ENCODE measurements at regions not wholly inside any gene's neighbourhood (a gene's known extent, or its start where the extent isn't known, plus 50 kb on each side); places are given as distances from the start of the nearest gene placed in this dataset.

- ATAC-seq (no peak), DNase-seq (ENCODE audit: low spot score) (no peak)
- TF ChIP-seq IRF2 (CRISPR knock-in tag; IDR thresholded peaks at IDR 0.05; ENCODE audit: borderline replicate concordance, low read depth) (no peak), E2F4 (CRISPR knock-in tag; IDR thresholded peaks at IDR 0.05; ENCODE audit: borderline replicate concordance, low read depth) (no peak), FOXK1 (CRISPR knock-in tag; IDR thresholded peaks at IDR 0.05) (no peak), ATF2 (CRISPR knock-in tag; IDR thresholded peaks at IDR 0.05; ENCODE audit: borderline replicate concordance, low read depth) (no peak), RELA (CRISPR knock-in tag; IDR thresholded peaks at IDR 0.05; ENCODE audit: borderline replicate concordance) (no peak), MAX (CRISPR knock-in tag; IDR thresholded peaks at IDR 0.05) (no peak), ARID4B (CRISPR knock-in tag; IDR thresholded peaks at IDR 0.05; ENCODE audit: borderline replicate concordance) (no peak), EMX1 (CRISPR knock-in tag; IDR thresholded peaks at IDR 0.05) (no peak), SP1 (CRISPR knock-in tag; conservative IDR thresholded peaks at IDR 0.05) (no peak), FOXP4 (CRISPR knock-in tag; IDR thresholded peaks at IDR 0.05) (no peak), ERG (CRISPR knock-in tag; IDR thresholded peaks at IDR 0.05) (no peak)
- H3K4me3 Mint-ChIP-seq = no peak overlapping the region
- no peaks in the 10 kb centered on the region for H3K36me3 Mint-ChIP-seq
- H3K27ac Mint-ChIP-seq = no peak overlapping the region
- POLR2A ChIA-PET = no interaction called here
- CTCF ChIA-PET = no interaction called here
- no peaks in the 10 kb centered on the region for H3K27me3 Mint-ChIP-seq (ENCODE audit: low read depth)
- no peaks in the 10 kb centered on the region for H3K4me1 Mint-ChIP-seq
- 0 out of 2 replicates have a peak, but pooled peaks cover 2% of the 10 kb centered on the region for H3K9me3 Mint-ChIP-seq
Observed at GRCh38 chrX:94414746-94415145, 740.7 kb downstream of the FAM133A start.

GRCh38 chrX:94418065-94418464, 744.1 kb downstream of the FAM133A start:
- Mint-ChIP-seq H3K36me3 (peaks cover 11% of the 10 kb centered on the region), H3K4me3 (no peak overlapping the region), H3K27ac (no peak overlapping the region), H3K27me3 (ENCODE audit: low read depth) (no peaks in the 10 kb centered on the region), H3K9me3 (peaks cover 15% of the 10 kb centered on the region), H3K4me1 (no peaks in the 10 kb centered on the region)
- ATAC-seq (no peak), DNase-seq (ENCODE audit: low spot score) (no peak)
- CTCF ChIA-PET = no interaction called here
- TF ChIP-seq AR (CRISPR knock-in tag; IDR thresholded peaks at IDR 0.05) (no peak), USF2 (CRISPR knock-in tag; IDR thresholded peaks at IDR 0.05) (no peak), NR1H2 (CRISPR knock-in tag; IDR thresholded peaks at IDR 0.05) (no peak), NR3C1 (CRISPR knock-in tag; conservative IDR thresholded peaks at IDR 0.05; ENCODE audit: low read depth) (no peak), TP53 (CRISPR knock-in tag; IDR thresholded peaks at IDR 0.05) (no peak), MAX (CRISPR knock-in tag; IDR thresholded peaks at IDR 0.05) (no peak), MXD4 (CRISPR knock-in tag; IDR thresholded peaks at IDR 0.05; ENCODE audit: borderline replicate concordance) (no peak), RELA (CRISPR knock-in tag; IDR thresholded peaks at IDR 0.05; ENCODE audit: borderline replicate concordance) (no peak)
- POLR2A ChIA-PET = no interaction called here

Measured in WTC11 (cell line).